SK-N-SH (cell line): ENCODE measurements at regions not wholly inside any gene's neighbourhood (a gene's known extent, or its start where the extent isn't known, plus 50 kb on each side); places are given as distances from the start of the nearest gene placed in this dataset.

ENCODE experiments used
- CTCF ChIA-PET: fragments of 300-600, 350-600 bp; formaldehyde crosslinking; extraction: SDS; loops from one replicate; lab custom pipeline; 2021; lab: Yijun Ruan, JAX
- POLR2A ChIA-PET: fragments of 350-600 bp; sonication (Branson Sonifier 250); formaldehyde crosslinking; extraction: SDS; loops from one replicate; lab custom pipeline; 2020; ENCODE audit warnings: antibody characterized with exemption, inconsistent platforms; lab: Yijun Ruan, JAX
- DNase-seq: peaks from one replicate; pipeline ENCODE4 v3.0.0; 2012
- H2AFZ ChIP-seq: fragments of 200-600 bp; sonication (generic); 2 replicates; pipeline ENCODE4 v1.8.1; 2016; ENCODE audit warnings: antibody characterized with exemption, mild to moderate bottlenecking, low read depth
- H3F3A ChIP-seq: fragments of 200-600 bp; sonication (generic); replicated peaks from 2 replicates; pipeline ENCODE3; 2016; ENCODE audit warnings: antibody characterized with exemption, mild to moderate bottlenecking; ENCODE audit not compliant: insufficient read depth
- H3K27ac ChIP-seq, 2 experiments: fragments of 200-500 bp in 1 of 2; fragments of 200-600 bp in 1 of 2; sonication (Bioruptor generic) in 1 of 2; sonication (generic), shearing (Covaris generic) in 1 of 2; 2 replicates each; pipeline versions ENCODE4 v1.5.1 to v1.6.1; 2014 to 2016; ENCODE audit warnings: low read depth in 2 of 2, inconsistent platforms in 1 of 2, low read length in 1 of 2, mild to moderate bottlenecking in 1 of 2, mixed read lengths in 1 of 2
- H3K27me3 ChIP-seq: fragments of 200-600 bp; sonication (generic), shearing (Covaris generic); 2 replicates; pipeline ENCODE4 v1.6.1; 2016; ENCODE audit warnings: mixed run types; ENCODE audit not compliant: insufficient read depth
- H3K36me3 ChIP-seq, 2 experiments: fragments of 200-500 bp in 1 of 2; fragments of 200-600 bp in 1 of 2; sonication (Bioruptor generic) in 1 of 2; sonication (generic) in 1 of 2; replicated peaks in 1 of 2; 2 replicates each; pipeline versions ENCODE3 to v1.5.1; 2014 to 2016; ENCODE audit warnings: low read length in 1 of 2, mild to moderate bottlenecking in 1 of 2; ENCODE audit not compliant: insufficient read depth in 2 of 2, control insufficient read depth in 1 of 2
- H3K4me1 ChIP-seq, 2 experiments: fragments of 200-500 bp in 1 of 2; fragments of 200-600 bp in 1 of 2; sonication (Bioruptor generic) in 1 of 2; sonication (generic), shearing (Covaris generic) in 1 of 2; 2 replicates each; pipeline versions ENCODE4 v1.5.1 to v1.6.1; 2014 to 2016; ENCODE audit warnings: low read depth in 1 of 2, low read length in 1 of 2, mixed run types in 1 of 2; ENCODE audit not compliant: insufficient read depth in 2 of 2, control insufficient read depth in 1 of 2
- H3K4me2 ChIP-seq: fragments of 200-600 bp; sonication (generic), shearing (Covaris generic); 2 replicates; pipeline ENCODE4 v1.6.1; 2017; ENCODE audit warnings: mixed run types
- H3K4me3 ChIP-seq, 2 experiments: fragments of 200-500 bp in 1 of 2; fragments of 200-600 bp in 1 of 2; sonication (Bioruptor generic) in 1 of 2; sonication (generic), shearing (Covaris generic) in 1 of 2; 2 replicates each; pipeline versions ENCODE4 v1.5.1 to v1.8.1; 2014 to 2016; ENCODE audit warnings: low read depth in 2 of 2, inconsistent platforms in 1 of 2, low read length in 1 of 2, mild to moderate bottlenecking in 1 of 2, mixed read lengths in 1 of 2, moderate library complexity in 1 of 2
- H3K79me2 ChIP-seq: fragments of 200-600 bp; sonication (generic); 2 replicates; pipeline ENCODE4 v1.8.1; 2017; ENCODE audit warnings: mild to moderate bottlenecking; ENCODE audit not compliant: insufficient read depth
- H3K9ac ChIP-seq: fragments of 200-600 bp; sonication (generic); 2 replicates; pipeline ENCODE4 v1.6.1; 2017; ENCODE audit warnings: mixed run types
- H3K9me2 ChIP-seq: fragments of 200-600 bp; sonication (generic); 2 replicates; pipeline ENCODE4 v1.6.1; 2017; ENCODE audit warnings: mixed run types
- H3K9me3 ChIP-seq: fragments of 200-600 bp; sonication (generic); 2 replicates; pipeline ENCODE4 v1.6.1; 2017; ENCODE audit warnings: mixed run types, mild to moderate bottlenecking, moderate library complexity
- H4K20me1 ChIP-seq: fragments of 200-600 bp; sonication (generic); 2 replicates; pipeline ENCODE4 v1.6.1; 2017; ENCODE audit warnings: mild to moderate bottlenecking, mixed run types; ENCODE audit not compliant: insufficient read depth
- EP300 ChIP-seq, 2 experiments: IDR thresholded peaks; 2 replicates each; pipeline versions ENCODE4 v1.4.0 to v1.6.1; 2012; ENCODE audit warnings: borderline replicate concordance in 1 of 2, low read depth in 1 of 2, low read length in 1 of 2
- FOSL2 ChIP-seq: IDR thresholded peaks from 2 replicates; pipeline ENCODE4 v1.4.0; 2012; ENCODE audit warnings: low read depth, mild to moderate bottlenecking, moderate library complexity, borderline replicate concordance
- JUND ChIP-seq: IDR thresholded peaks from 2 replicates; pipeline ENCODE4 v1.4.0; 2012
- RCOR1 ChIP-seq: fragments of 150-350 bp; IDR thresholded peaks from 2 replicates; pipeline ENCODE4 v1.6.1; 2017; ENCODE audit warnings: antibody characterized with exemption, low read length
- SMC3 ChIP-seq: IDR thresholded peaks from 2 replicates; pipeline ENCODE4 v1.6.1; 2012; ENCODE audit warnings: low read depth, low read length, improper control_type of control experiment
- WGBS: methylation state at CpG from one replicate; pipeline ENCODE4 v1.1.6; 2017; ENCODE audit warnings: low lambda C conversion rate; 5-methylcytosine and 5-hydroxymethylcytosine counted together
- TF ChIP-seq, protein P1 (sequence below): IDR thresholded peaks from 2 replicates; pipeline ENCODE4 v1.6.1; 2012; ENCODE audit warnings: mild to moderate bottlenecking, low read depth, low read length, moderate library complexity
- TF ChIP-seq, protein P2 (sequence below): IDR thresholded peaks from 2 replicates; pipeline ENCODE4 v1.4.0; 2012; ENCODE audit warnings: low read depth
- TF ChIP-seq, protein P3 (sequence below): fragments of 150-350 bp; IDR thresholded peaks from 2 replicates; pipeline ENCODE4 v1.6.1; 2016; ENCODE audit warnings: mild to moderate bottlenecking, low read depth, low read length

GRCh38 chr7:25485026-25485425 is 256.7 kb upstream of the NPVF start:
- ChIA-PET POLR2A (no interaction called here), CTCF (interaction anchor here (1.0 to 4.8 kb wide), 3 partner anchors 35 to 80 kb away, joined by 3 to 15 read pairs (median 3); no protein-coding TSS in a partner anchor)
- H3K4me3 ChIP-seq: no peak overlapping the region
- no peaks in the 10 kb centered on the region for H4K20me1 ChIP-seq
- H3K79me2 ChIP-seq: no peaks in the 10 kb centered on the region
- H3K4me1 ChIP-seq: no peaks in the 10 kb centered on the region
- H3K27ac ChIP-seq: no peak overlapping the region
- 32% methylated on average over 1 of the region's 1 CpG for WGBS
- TF ChIP-seq, protein P1, sequence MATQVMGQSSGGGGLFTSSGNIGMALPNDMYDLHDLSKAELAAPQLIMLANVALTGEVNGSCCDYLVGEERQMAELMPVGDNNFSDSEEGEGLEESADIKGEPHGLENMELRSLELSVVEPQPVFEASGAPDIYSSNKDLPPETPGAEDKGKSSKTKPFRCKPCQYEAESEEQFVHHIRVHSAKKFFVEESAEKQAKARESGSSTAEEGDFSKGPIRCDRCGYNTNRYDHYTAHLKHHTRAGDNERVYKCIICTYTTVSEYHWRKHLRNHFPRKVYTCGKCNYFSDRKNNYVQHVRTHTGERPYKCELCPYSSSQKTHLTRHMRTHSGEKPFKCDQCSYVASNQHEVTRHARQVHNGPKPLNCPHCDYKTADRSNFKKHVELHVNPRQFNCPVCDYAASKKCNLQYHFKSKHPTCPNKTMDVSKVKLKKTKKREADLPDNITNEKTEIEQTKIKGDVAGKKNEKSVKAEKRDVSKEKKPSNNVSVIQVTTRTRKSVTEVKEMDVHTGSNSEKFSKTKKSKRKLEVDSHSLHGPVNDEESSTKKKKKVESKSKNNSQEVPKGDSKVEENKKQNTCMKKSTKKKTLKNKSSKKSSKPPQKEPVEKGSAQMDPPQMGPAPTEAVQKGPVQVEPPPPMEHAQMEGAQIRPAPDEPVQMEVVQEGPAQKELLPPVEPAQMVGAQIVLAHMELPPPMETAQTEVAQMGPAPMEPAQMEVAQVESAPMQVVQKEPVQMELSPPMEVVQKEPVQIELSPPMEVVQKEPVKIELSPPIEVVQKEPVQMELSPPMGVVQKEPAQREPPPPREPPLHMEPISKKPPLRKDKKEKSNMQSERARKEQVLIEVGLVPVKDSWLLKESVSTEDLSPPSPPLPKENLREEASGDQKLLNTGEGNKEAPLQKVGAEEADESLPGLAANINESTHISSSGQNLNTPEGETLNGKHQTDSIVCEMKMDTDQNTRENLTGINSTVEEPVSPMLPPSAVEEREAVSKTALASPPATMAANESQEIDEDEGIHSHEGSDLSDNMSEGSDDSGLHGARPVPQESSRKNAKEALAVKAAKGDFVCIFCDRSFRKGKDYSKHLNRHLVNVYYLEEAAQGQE: no peak
- no peak for TF ChIP-seq FOSL2
- TF ChIP-seq, protein P2, sequence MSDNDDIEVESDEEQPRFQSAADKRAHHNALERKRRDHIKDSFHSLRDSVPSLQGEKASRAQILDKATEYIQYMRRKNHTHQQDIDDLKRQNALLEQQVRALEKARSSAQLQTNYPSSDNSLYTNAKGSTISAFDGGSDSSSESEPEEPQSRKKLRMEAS: no peak
- TF ChIP-seq JUND: no peak
- TF ChIP-seq, protein P3, sequence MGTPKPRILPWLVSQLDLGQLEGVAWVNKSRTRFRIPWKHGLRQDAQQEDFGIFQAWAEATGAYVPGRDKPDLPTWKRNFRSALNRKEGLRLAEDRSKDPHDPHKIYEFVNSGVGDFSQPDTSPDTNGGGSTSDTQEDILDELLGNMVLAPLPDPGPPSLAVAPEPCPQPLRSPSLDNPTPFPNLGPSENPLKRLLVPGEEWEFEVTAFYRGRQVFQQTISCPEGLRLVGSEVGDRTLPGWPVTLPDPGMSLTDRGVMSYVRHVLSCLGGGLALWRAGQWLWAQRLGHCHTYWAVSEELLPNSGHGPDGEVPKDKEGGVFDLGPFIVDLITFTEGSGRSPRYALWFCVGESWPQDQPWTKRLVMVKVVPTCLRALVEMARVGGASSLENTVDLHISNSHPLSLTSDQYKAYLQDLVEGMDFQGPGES: no peak
- TF ChIP-seq EP300 (IDR thresholded peaks at IDR 0.05; ENCODE audit: borderline replicate concordance in 1 of 2, low read depth in 1 of 2, low read length in 1 of 2): no peak
- no peak for TF ChIP-seq SMC3
- no peaks in the 10 kb centered on the region for H3K36me3 ChIP-seq
- no peaks in the 10 kb centered on the region for H3F3A ChIP-seq
- H3K9ac ChIP-seq: no peak overlapping the region
- no peak overlapping the region for H3K4me2 ChIP-seq
- DNase-seq: no peak
- H3K9me2 ChIP-seq: 0 out of 2 replicates have a peak, but pooled peaks cover 3% of the 10 kb centered on the region
- no peak overlapping the region for H2AFZ ChIP-seq
- no peaks in the 10 kb centered on the region for H3K27me3 ChIP-seq
- no peaks in the 10 kb centered on the region for H3K9me3 ChIP-seq

GRCh38 chr7:25486656-25487055 is 258.4 kb upstream of the NPVF start:
- Histone ChIP-seq H3F3A (no peaks in the 10 kb centered on the region), H3K4me1 (no peaks in the 10 kb centered on the region), H3K4me3 (no peak overlapping the region), H3K27ac (no peak overlapping the region), H3K9ac (no peak overlapping the region), H3K36me3 (no peaks in the 10 kb centered on the region)
- 14% methylated on average over 2 of the region's 2 CpGs for WGBS
- CTCF ChIA-PET: no interaction called here
- TF ChIP-seq, protein P1: no peak
- TF ChIP-seq RCOR1: no peak
- TF ChIP-seq, all 33 proteins: peak for 0
- Histone ChIP-seq H2AFZ (no peak overlapping the region), H3K9me3 (no peaks in the 10 kb centered on the region), H3K79me2 (no peaks in the 10 kb centered on the region), H3K9me2 (0 out of 2 replicates have a peak, but pooled peaks cover 3% of the 10 kb centered on the region), H3K4me2 (no peak overlapping the region), H4K20me1 (no peaks in the 10 kb centered on the region), H3K27me3 (no peaks in the 10 kb centered on the region)
- no peak for DNase-seq
- POLR2A ChIA-PET: no interaction called here
